ENCODE measurements at regions not wholly inside any gene's neighbourhood (a gene's known extent, or its start where the extent isn't known, plus 50 kb on each side); places are given as distances from the start of the nearest gene placed in this dataset.

DNA sequence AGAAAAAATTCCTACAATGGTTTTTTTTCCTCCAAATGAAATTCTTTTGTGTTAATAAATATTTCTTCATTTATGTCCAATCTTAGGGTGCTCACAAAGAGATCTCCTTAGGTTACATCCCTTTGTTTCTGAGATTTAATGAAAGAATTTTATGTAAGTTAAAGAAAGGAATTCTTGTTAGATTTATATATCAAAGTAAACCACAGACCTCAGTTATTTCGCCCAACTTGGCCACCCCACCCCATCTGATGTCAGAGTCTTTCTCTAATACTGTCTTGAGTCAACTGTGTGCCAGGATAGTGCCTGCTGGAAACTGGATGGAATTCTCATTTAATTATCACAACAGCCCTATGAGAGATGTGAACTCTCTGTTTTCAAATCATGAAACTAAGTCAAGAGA is 259.9 kb downstream of the OPA1 start:
- TF ChIP-seq, protein P1, sequence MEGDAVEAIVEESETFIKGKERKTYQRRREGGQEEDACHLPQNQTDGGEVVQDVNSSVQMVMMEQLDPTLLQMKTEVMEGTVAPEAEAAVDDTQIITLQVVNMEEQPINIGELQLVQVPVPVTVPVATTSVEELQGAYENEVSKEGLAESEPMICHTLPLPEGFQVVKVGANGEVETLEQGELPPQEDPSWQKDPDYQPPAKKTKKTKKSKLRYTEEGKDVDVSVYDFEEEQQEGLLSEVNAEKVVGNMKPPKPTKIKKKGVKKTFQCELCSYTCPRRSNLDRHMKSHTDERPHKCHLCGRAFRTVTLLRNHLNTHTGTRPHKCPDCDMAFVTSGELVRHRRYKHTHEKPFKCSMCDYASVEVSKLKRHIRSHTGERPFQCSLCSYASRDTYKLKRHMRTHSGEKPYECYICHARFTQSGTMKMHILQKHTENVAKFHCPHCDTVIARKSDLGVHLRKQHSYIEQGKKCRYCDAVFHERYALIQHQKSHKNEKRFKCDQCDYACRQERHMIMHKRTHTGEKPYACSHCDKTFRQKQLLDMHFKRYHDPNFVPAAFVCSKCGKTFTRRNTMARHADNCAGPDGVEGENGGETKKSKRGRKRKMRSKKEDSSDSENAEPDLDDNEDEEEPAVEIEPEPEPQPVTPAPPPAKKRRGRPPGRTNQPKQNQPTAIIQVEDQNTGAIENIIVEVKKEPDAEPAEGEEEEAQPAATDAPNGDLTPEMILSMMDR (IDR thresholded peaks at IDR 0.05) = no peak
- no peak for TF ChIP-seq POLR2A (IDR thresholded peaks at IDR 0.05)
